Left ventricle myocardium inferior (tissue), 1 donor: ENCODE measurements at regions not wholly inside any gene's neighbourhood (a gene's known extent, or its start where the extent isn't known, plus 50 kb on each side); places are given as distances from the start of the nearest gene placed in this dataset.

Experiments
- DNase-seq: peaks from one replicate; pipeline ENCODE4 v3.0.0-alpha.2; 2020
- H3K27ac ChIP-seq: fragments of 200-600 bp; replicated peaks from 2 replicates; pipeline ENCODE4 v1.8.0; 2021
- H3K27me3 ChIP-seq: fragments of 200-600 bp; 2 replicates; pipeline ENCODE4 v1.8.0; 2021; ENCODE audit warnings: low read depth
- H3K36me3 ChIP-seq: fragments of 200-600 bp; 2 replicates; pipeline ENCODE4 v1.8.0; 2021
- H3K4me1 ChIP-seq: fragments of 200-600 bp; 2 replicates; pipeline ENCODE4 v1.8.0; 2021
- H3K4me3 ChIP-seq: fragments of 200-600 bp; 2 replicates; pipeline ENCODE4 v1.8.0; 2021; ENCODE audit warnings: mild to moderate bottlenecking, moderate library complexity
- H3K9me3 ChIP-seq: fragments of 200-600 bp; replicated peaks from 2 replicates; pipeline ENCODE4 v1.8.0; 2021
- intact Hi-C: fragments of 100-400 bp; cut with micrococcal nuclease; formaldehyde crosslinking; loops from one replicate; pipeline ENCODE4 v1.11.0; 2022
- TF ChIP-seq, protein P1 (sequence below): fragments of 200-600 bp; IDR thresholded peaks from 2 replicates; pipeline ENCODE4 v1.8.0; 2021; ENCODE audit warnings: antibody characterized with exemption, mild to moderate bottlenecking, borderline replicate concordance
- donor health status: DM: no; HTN: yes; CAD: no; lungs with severe emphysema.

DNA sequence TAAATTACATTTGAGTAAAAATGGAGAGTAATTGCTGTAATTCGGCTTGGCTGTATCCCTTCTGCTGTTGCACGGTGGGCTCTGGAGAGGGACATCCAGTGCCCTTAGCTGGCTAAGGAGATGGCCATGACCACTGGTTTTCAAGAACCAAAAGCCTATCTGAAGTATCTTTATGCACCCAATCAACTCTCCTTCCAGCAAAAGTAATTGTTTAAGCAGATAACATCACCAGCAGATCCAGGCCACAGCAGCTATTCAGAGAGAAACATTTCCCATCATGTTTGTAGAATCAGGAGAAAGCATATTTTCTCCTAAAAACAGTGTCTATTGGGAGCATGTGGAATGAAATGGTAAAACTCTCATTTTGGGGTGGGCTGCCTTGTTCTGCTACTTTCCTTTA is 514.5 kb upstream of the RGMA start:
- Histone ChIP-seq H3K4me1 (no peaks in the 10 kb centered on the region), H3K36me3 (no peaks in the 10 kb centered on the region), H3K27ac (no peak overlapping the region), H3K4me3 (no peak overlapping the region), H3K9me3 (no peaks in the 10 kb centered on the region), H3K27me3 (peaks cover 33% of the 10 kb centered on the region)
- intact Hi-C loops: no loop called here
- DNase-seq: no peak
- TF ChIP-seq, protein P1, sequence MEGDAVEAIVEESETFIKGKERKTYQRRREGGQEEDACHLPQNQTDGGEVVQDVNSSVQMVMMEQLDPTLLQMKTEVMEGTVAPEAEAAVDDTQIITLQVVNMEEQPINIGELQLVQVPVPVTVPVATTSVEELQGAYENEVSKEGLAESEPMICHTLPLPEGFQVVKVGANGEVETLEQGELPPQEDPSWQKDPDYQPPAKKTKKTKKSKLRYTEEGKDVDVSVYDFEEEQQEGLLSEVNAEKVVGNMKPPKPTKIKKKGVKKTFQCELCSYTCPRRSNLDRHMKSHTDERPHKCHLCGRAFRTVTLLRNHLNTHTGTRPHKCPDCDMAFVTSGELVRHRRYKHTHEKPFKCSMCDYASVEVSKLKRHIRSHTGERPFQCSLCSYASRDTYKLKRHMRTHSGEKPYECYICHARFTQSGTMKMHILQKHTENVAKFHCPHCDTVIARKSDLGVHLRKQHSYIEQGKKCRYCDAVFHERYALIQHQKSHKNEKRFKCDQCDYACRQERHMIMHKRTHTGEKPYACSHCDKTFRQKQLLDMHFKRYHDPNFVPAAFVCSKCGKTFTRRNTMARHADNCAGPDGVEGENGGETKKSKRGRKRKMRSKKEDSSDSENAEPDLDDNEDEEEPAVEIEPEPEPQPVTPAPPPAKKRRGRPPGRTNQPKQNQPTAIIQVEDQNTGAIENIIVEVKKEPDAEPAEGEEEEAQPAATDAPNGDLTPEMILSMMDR: no peak

DNA sequence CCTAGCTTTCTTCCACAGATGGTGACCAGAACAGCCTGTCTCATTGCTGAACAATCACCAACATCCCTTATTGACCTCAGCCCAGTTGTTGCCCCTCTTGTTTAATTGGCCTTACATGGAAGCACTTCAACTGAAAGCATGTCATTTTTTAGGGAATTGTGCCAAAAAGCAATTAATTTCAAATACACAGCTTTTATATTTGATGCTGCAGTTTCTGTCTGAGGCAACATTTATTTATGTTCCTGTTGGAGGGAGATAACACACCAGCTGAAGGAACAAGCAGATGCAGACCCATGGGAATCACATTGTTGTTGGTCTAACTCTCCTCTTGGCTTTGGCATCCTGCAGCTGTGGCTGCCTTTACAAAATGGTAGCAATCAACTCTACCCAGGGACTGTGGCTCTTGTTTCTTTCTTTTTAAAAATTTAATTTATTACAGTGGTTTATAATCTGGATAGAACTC is 498.1 kb upstream of the RGMA start:
- peaks cover 32% of the 10 kb centered on the region for H3K27me3 ChIP-seq
- DNase-seq: peak; percentile 16
- intact Hi-C loops: no loop called here
- H3K4me1 ChIP-seq: peaks cover 6% of the 10 kb centered on the region
- no peaks in the 10 kb centered on the region for H3K36me3 ChIP-seq
- TF ChIP-seq, protein P1: no peak
- H3K4me3 ChIP-seq: no peak overlapping the region
- no peaks in the 10 kb centered on the region for H3K9me3 ChIP-seq
- peak overlapping the region; percentile 62 for H3K27ac ChIP-seq

DNA sequence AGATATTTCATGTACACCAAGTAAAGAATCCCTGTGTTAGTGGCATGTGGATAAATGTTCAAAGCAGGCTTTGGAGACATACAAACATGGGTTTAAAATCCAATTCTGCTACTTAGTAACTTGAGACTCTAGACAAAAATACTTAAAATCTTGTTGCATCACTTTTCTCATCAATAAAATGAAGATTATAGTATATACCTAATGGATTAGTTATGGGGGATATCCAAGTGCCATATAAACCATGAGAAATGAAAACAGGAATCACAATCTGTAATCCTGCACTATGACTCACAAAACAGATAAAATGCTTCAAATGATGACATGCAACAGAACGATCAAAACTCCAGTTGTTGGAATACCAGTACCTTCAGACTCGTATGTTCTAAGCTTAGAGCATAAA is 496.0 kb upstream of the RGMA start:
- TF ChIP-seq, protein P1: no peak
- Histone ChIP-seq H3K4me3 (no peak overlapping the region), H3K4me1 (peaks cover 6% of the 10 kb centered on the region), H3K27me3 (peaks cover 32% of the 10 kb centered on the region), H3K27ac (peak overlapping the region; percentile 15), H3K36me3 (no peaks in the 10 kb centered on the region), H3K9me3 (peaks cover 12% of the 10 kb centered on the region)
- intact Hi-C loops: no loop called here
- DNase-seq: no peak

DNA sequence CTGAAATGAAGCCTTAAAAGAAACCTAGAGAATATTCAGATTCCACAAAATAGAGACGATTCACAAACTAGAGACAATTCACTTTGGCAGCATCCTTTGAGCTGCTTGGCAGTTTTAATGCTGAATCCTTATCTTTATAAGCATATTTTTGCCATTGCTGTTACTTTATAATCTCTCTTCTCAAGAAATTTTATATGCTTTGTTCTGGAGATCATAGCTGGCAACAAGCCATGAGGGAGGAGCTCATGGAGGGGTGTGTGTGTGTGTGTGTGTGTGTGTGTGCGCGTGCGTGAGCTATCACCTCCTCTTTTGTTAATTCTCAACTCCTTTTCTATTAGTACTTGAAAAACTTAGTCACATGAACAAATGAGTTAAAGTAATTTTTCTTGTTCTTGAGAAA is 495.0 kb upstream of the RGMA start:
- Histone ChIP-seq H3K36me3 (no peaks in the 10 kb centered on the region), H3K4me1 (peaks cover 6% of the 10 kb centered on the region), H3K27ac (peak overlapping the region; percentile 35), H3K9me3 (peaks cover 23% of the 10 kb centered on the region), H3K27me3 (peaks cover 32% of the 10 kb centered on the region), H3K4me3 (no peak overlapping the region)
- DNase-seq: peak; percentile 19
- intact Hi-C loops: no loop called here
- TF ChIP-seq, protein P1: no peak

DNA sequence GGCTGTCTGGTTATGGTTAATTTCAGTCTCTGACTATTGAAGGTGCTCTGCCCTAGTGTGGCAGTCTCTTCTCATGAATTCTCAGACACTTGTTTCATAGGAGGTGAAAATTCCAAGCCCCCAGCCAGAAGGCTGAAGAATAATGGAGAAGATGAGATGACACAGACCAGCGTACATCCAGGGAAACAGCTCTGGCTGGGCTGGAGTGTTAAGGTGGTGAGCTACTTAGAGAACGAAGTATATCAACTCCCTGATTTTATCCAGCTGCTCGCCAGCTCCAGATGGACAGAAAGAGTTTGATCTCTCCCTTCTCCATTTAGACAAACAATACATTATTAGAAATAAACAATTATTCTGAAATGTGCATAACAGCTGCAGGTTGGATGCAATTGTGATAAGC is 494.5 kb upstream of the RGMA start:
- TF ChIP-seq, protein P1: no peak

More for the DNA sequence above, 494.5 kb upstream of the RGMA start:
- Histone ChIP-seq H3K27ac (peak overlapping the region; percentile 35), H3K4me1 (peaks cover 6% of the 10 kb centered on the region), H3K27me3 (peaks cover 32% of the 10 kb centered on the region), H3K9me3 (peaks cover 27% of the 10 kb centered on the region), H3K4me3 (no peak overlapping the region), H3K36me3 (no peaks in the 10 kb centered on the region)
- intact Hi-C loops: no loop called here
- DNase-seq: no peak
